NCI-H146 treated with DMSO at 0.1 percent for 48 hours (cell line): ENCODE measurements at regions not wholly inside any gene's neighbourhood (a gene's known extent, or its start where the extent isn't known, plus 50 kb on each side); places are given as distances from the start of the nearest gene placed in this dataset.

Experiments used
- DNase-seq: peaks from one replicate; lab custom pipeline; 2025; ENCODE audit not compliant: unreplicated experiment; lab: John Stamatoyannopoulos, UW

- no peak for DNase-seq
These were observed 126.6 kb downstream of the PSMG1 start for GRCh38 chr21:39056636-39057035.

GRCh38 chr21:39055167-39055767, 128.0 kb downstream of the PSMG1 start:
- no peak for DNase-seq

- DNase-seq = no peak
These were observed 129.2 kb downstream of the PSMG1 start for GRCh38 chr21:39054066-39054465.

- no peak for DNase-seq
These were observed 130.1 kb downstream of the PSMG1 start for GRCh38 chr21:39053126-39053525.

GRCh38 chr21:39052718-39053117, 130.5 kb downstream of the PSMG1 start:
- DNase-seq = no peak

- DNase-seq = no peak
These were observed 131.7 kb downstream of the PSMG1 start for GRCh38 chr21:39051588-39051949.

- DNase-seq = no peak
These were observed 132.2 kb downstream of the PSMG1 start for GRCh38 chr21:39050841-39051587.

GRCh38 chr21:39048574-39048973, 134.7 kb downstream of the PSMG1 start:
- DNase-seq = no peak

- DNase-seq = peak; percentile 1
These were observed 135.2 kb downstream of the PSMG1 start for GRCh38 chr21:39048064-39048463.

GRCh38 chr21:39047046-39047445, 136.2 kb downstream of the PSMG1 start:
- no peak for DNase-seq

- no peak for DNase-seq
These were observed 136.9 kb downstream of the PSMG1 start for GRCh38 chr21:39046236-39046916.

- DNase-seq = no peak
These were observed 141.4 kb downstream of the PSMG1 start for GRCh38 chr21:39041816-39042215.

GRCh38 chr21:39040494-39041110, 142.6 kb downstream of the PSMG1 start:
- no peak for DNase-seq

- no peak for DNase-seq
These were observed 145.3 kb downstream of the PSMG1 start for GRCh38 chr21:39037807-39038405.

- DNase-seq = no peak
These were observed 146.7 kb downstream of the PSMG1 start for GRCh38 chr21:39036581-39036980.

GRCh38 chr21:39034590-39035536, 148.4 kb downstream of the PSMG1 start:
- no peak for DNase-seq

- no peak for DNase-seq
These were observed 149.2 kb downstream of the PSMG1 start for GRCh38 chr21:39033878-39034589.

GRCh38 chr21:39029900-39030884, 153.1 kb downstream of the PSMG1 start:
- DNase-seq = no peak
